ENCODE measurements at regions not wholly inside any gene's neighbourhood (a gene's known extent, or its start where the extent isn't known, plus 50 kb on each side); places are given as distances from the start of the nearest gene placed in this dataset.
"Not testable (repeated sequence)": the region's sequence is repeated elsewhere in the genome, so short reads cannot be mapped to it uniquely, and the experiment has no call there.

- no peak for DNase-seq (ENCODE audit: low read depth in 4 of 4, low spot score in 1 of 4)
Measured at GRCh38 chr5:39765366-39765765, 340.6 kb upstream of the DAB2 start.

- no peak for DNase-seq (ENCODE audit: low read depth in 4 of 4, low spot score in 1 of 4)
Measured at GRCh38 chr5:39762761-39763160, 338.0 kb upstream of the DAB2 start.

GRCh38 chr5:39761199-39761950 is 336.6 kb upstream of the DAB2 start:
- no peak for DNase-seq (ENCODE audit: low read depth in 4 of 4, low spot score in 1 of 4)

- DNase-seq (ENCODE audit: low read depth in 4 of 4, low spot score in 1 of 4) = no peak
Measured at GRCh38 chr5:39760385-39761198, 335.8 kb upstream of the DAB2 start.

GRCh38 chr5:39759701-39760100 is 334.9 kb upstream of the DAB2 start:
- no peak for DNase-seq (ENCODE audit: low read depth in 4 of 4, low spot score in 1 of 4)

GRCh38 chr5:39758426-39758825 is 333.6 kb upstream of the DAB2 start:
- DNase-seq (ENCODE audit: low read depth in 4 of 4, low spot score in 1 of 4) = no peak

GRCh38 chr5:39757131-39757530 is 332.4 kb upstream of the DAB2 start:
- no peak for DNase-seq (ENCODE audit: low read depth in 4 of 4, low spot score in 1 of 4)

GRCh38 chr5:39755986-39756385 is 331.2 kb upstream of the DAB2 start:
- DNase-seq (ENCODE audit: low read depth in 4 of 4, low spot score in 1 of 4) = no peak

- DNase-seq (ENCODE audit: low read depth in 4 of 4, low spot score in 1 of 4) = no peak
Measured at GRCh38 chr5:39755452-39755851, 330.7 kb upstream of the DAB2 start.

GRCh38 chr5:39753747-39754146 is 329.0 kb upstream of the DAB2 start:
- not testable (repeated sequence) for DNase-seq (ENCODE audit: low read depth in 4 of 4, low spot score in 1 of 4)

- no peak for DNase-seq (ENCODE audit: low read depth in 4 of 4, low spot score in 1 of 4)
Measured at GRCh38 chr5:39750661-39751060, 325.9 kb upstream of the DAB2 start.

- DNase-seq (ENCODE audit: low read depth in 4 of 4, low spot score in 1 of 4) = no peak
Measured at GRCh38 chr5:39742916-39743315, 318.1 kb upstream of the DAB2 start.

GRCh38 chr5:39740404-39740803 is 315.6 kb upstream of the DAB2 start:
- DNase-seq (ENCODE audit: low read depth in 4 of 4, low spot score in 1 of 4) = no peak

GRCh38 chr5:39732166-39732565 is 307.4 kb upstream of the DAB2 start:
- DNase-seq (ENCODE audit: low read depth in 4 of 4, low spot score in 1 of 4) = no peak

- no peak for DNase-seq (ENCODE audit: low read depth in 4 of 4, low spot score in 1 of 4)
Measured at GRCh38 chr5:39730699-39731098, 305.9 kb upstream of the DAB2 start.

- DNase-seq (ENCODE audit: low read depth in 4 of 4, low spot score in 1 of 4) = no peak
Measured at GRCh38 chr5:39730006-39730405, 305.2 kb upstream of the DAB2 start.

GRCh38 chr5:39726467-39726866 is 301.7 kb upstream of the DAB2 start:
- DNase-seq (ENCODE audit: low read depth in 4 of 4, low spot score in 1 of 4) = no peak

- DNase-seq (ENCODE audit: low read depth in 4 of 4, low spot score in 1 of 4) = no peak
Measured at GRCh38 chr5:39721394-39721793, 296.6 kb upstream of the DAB2 start.

- DNase-seq (ENCODE audit: low read depth in 4 of 4, low spot score in 1 of 4) = no peak
Measured at GRCh38 chr5:39720136-39720535, 295.4 kb upstream of the DAB2 start.

- DNase-seq (ENCODE audit: low read depth in 4 of 4, low spot score in 1 of 4) = no peak
Measured at GRCh38 chr5:39717176-39717897, 292.6 kb upstream of the DAB2 start.

- peak in 2 of 4 experiments; percentile 0 to 5 for DNase-seq (ENCODE audit: low read depth in 4 of 4, low spot score in 1 of 4)
Measured at GRCh38 chr5:39716532-39717028, 291.8 kb upstream of the DAB2 start.
